ENCODE measurements at regions not wholly inside any gene's neighbourhood (a gene's known extent, or its start where the extent isn't known, plus 50 kb on each side); places are given as distances from the start of the nearest gene placed in this dataset.

DNA sequence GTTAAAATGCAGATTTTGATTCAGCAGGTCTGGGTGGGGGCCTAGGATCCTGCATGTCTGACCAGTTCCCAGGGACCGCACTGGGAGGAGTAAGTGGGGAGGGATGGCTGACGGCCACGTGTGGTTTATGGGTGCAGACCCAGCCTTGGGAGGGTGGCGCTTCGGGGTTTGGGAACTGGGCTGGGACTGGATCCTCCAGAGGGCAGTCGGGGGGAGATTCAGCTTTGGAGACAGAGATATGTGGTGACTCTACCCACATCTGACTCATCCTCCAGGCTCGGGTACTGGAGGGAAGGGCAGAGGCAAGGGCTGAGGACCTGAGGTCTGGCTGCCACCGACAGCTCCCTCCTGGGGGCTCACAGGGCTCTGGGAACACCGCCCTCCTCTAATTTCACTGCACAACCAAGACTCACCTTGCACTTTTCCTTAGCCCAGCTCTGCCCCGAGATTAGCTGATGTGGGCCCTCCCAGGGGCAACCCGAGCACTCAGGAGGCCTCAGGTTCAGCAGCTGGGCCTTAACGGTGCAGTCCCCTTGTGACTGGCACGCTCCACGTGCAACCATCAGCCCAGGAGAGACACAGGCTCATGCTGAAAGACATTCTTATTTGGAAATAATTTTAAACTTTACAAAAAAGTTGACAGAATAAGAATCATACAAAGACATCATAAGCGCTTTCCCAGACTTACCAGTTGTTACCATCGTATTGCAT is 172.8 kb upstream of the PMEPA1 start:
- in situ Hi-C loops (cut with MboI; ENCODE audit: low pct_unique_long_range_greater_than_20kb, low sequenced_read_pairs), result no loop called here
- no peak for DNase-seq

DNA sequence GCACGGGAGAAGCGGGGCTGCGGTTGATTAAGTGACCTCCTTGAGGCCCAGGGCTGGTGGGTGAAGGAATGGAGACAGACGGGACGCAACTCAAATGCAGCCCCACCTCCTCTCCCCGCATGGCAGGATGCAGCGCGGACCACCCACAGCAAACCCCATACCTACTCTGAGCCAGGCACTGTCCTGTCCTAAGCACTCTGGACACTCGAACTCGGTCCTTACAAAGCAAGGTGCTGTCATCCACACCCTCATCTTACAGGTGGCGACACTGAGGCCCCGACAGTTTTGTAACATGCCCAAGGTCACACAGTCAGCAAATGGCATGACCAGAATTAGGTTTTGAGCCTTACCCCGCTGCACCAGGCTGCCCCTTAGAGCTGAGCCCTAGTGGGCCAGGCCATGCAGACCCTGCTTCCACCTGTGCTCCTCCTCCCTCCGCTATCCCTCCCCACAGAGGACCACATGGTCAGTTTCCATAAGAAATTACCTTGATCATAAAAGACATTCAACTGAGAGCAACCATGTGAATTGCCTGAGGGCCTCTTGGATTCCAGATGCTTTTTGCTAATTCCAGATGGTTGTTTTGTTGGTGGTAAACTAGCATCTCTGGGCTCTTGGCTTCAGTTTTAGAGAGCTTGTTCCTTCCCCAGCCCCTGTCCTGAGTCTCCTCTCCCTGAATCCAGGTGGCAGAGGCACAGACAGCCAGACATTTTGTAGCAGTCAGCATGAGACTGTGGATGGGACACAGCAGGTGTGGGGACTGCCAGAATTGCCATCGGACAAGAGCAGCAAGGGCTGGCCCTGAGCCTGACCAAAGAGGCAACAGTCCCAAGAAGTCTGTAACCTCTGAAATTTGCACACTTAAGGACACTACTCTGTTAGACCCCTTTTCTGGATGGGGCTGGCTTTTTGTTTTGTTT is 171.9 kb upstream of the PMEPA1 start:
- in situ Hi-C loops (cut with MboI; ENCODE audit: low pct_unique_long_range_greater_than_20kb, low sequenced_read_pairs), result no loop called here
- no peak for DNase-seq

DNA sequence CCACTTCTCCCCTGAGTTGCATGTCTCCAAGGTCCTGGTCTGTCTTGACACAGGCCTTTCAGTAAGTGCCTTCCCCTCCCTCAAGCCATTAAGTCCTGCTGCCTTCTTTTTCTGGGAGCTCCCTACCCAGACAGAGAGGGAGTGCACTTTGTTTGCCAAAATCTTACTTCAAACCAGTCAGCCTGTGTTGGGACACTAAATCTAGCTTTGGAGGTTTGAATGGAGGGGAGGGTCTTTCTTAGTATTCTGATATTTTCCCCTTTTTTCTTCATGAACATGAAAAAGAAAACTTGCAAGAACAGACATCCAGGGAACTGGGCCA is 170.7 kb upstream of the PMEPA1 start:
- DNase-seq, result no peak
- in situ Hi-C loops (cut with MboI; ENCODE audit: low pct_unique_long_range_greater_than_20kb, low sequenced_read_pairs), result no loop called here

DNA sequence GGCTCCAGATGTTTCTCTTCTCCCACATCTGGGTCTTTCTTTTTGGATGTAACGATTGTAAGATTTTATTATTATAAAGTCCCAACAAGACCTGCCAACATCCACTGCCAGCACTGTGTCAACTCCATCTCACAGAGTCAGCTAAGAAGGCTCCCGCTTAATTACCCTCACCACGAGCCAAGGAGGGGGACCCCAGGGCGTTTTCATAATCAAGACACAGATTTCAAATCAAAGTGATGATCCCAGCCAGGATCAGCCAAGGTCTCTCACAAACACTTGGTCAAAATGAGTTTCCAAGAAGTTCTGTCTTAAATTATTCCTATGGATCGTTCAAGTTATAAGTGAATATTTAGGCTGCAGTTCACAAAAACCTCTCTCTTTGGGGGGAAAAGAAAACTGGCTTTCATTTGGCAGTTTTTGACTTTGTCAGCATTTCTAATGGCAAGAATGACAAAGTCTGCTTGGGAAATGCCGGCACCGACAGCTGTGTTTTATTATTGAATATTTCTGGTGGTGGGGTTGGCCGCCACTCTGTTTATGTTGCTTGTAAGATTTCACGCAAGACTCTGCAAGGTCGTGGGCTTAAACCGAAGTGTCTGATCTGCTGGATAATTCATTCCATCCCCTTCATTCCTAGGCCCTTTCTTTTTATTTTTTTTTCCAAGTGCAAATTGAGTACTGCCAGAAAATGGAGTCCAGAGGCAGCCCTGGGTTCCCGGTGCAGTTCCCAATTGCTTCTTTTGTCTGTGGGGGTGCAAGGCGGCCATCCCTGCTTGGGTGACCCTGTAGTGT is 170.2 kb upstream of the PMEPA1 start:
- DNase-seq, result no peak
- in situ Hi-C loops (cut with MboI; ENCODE audit: low pct_unique_long_range_greater_than_20kb, low sequenced_read_pairs), result no loop called here

DNA sequence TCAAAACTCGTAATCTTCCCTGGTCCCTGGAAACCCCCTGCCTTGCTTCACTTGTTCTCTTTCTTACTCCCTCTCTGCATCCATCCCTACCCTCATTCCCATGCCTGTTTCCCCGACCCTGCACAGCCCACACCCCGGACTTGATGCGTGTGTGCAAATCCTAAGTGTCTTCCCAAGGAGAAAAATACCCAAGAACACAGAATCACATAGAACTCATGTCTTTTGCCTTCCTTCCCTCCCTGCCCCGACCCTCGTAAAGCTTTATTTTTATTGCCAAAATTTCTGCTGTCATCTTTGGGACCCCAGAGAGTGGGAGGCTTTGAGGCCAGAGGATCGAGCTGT is 169.6 kb upstream of the PMEPA1 start:
- in situ Hi-C loops (cut with MboI; ENCODE audit: low pct_unique_long_range_greater_than_20kb, low sequenced_read_pairs), result no loop called here

DNA sequence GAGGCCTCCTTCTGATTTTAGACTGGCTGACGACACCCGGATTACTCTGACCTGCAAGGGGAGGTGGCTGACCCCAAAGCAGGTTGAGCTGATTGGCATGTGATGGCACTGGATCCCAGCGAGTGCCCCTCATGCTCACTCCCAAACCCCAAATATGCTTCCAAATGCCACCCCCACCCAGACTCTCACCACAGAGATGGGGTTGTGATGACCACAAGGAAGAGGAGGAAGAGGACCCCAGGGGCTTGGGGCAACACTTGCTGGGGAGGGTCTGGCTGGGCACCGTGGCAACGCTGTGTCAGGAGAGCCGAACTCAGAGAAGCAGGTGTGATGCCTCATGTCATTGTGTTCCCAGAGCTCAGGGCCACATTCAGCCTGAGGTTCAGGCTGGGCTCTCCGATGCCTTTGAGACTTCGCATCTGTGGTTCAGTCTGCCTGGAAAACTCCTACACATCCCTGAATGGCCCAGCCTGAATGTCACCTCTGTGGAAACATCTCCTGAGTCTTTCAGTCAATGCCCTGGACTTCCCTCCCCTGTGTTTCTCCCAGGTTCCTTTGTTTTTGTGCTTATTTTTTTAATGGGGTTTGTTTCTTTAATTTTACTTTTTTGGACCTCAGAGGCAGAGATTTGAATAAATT is 169.1 kb upstream of the PMEPA1 start:
- in situ Hi-C loops (cut with MboI; ENCODE audit: low pct_unique_long_range_greater_than_20kb, low sequenced_read_pairs), result no loop called here

More for the DNA sequence above, 169.6 kb upstream of the PMEPA1 start:
- no peak for DNase-seq

DNA sequence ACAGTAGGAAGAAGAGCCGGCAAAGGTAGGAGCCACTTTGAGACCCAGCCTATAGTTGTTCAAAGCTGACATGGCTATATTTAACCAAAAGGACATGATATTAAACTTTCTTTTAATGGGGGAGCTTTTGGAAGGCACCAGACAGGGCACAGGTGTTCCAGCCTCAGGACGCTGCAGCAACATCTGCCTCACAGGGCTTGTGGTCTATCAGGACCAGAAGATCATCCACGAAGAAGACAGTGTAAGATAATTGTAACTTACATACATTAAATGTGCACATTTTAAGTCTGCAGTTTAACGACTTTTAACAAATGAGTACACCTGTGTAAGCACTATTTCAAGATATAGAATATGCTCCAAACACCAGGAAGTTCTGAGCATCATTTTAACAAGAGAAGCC is 168.2 kb upstream of the PMEPA1 start:
- in situ Hi-C loops (cut with MboI; ENCODE audit: low pct_unique_long_range_greater_than_20kb, low sequenced_read_pairs), result no loop called here
- DNase-seq, result no peak

More for the DNA sequence above, 169.1 kb upstream of the PMEPA1 start:
- no peak for DNase-seq

DNA sequence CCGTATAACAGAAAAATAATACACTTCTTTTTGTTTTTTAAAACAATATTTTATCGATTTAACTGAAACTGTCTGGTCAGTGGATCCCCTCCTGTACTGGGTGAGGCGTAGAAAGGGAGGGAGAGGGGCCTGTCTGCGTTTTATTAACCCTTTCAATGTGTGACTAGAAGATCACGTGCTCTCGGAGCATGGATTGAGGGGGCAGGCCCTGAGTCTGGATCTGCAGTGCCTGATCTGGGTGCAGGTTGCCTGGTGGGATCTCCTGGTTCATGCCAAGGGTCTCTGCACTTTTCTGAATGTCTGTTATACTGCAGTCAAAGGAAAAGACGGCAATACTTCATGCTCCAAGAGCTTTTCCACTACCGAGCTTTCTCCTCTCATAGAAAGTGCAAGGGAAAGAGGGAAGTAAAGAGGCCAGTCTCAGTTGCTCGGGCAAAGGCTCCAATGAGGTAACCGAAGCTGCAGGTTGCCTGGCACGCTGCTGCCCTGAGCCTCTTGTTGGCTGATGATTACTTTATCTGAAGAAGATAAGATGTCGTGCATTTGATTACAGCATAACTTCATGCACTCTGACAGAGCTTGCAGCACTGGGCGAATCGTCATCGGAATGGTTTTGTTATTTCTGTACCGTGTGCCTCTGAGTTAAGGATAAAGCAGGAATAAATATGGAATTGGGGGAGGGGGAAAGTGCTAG is 167.5 kb upstream of the PMEPA1 start:
- in situ Hi-C loops (cut with MboI; ENCODE audit: low pct_unique_long_range_greater_than_20kb, low sequenced_read_pairs), result no loop called here
- DNase-seq, result no peak

DNA sequence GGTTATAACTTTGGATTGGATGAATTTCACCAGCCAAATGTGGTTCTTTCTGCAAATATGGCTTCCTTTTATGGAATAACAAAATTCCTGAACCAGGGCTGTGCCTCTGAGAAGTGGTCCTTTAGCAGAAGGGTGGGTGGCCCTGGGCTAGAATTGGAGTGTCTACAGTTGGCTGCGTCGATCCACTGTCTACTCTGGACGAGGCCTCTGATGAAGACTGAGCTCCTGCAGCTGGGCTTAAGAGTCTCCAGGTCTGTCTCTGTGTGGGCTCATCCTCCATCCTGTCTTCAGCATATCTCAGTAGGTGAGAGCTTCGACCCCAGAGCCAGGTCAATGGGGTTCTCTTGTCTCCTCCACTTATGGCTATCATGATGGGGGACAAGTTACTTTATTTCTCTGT is 166.3 kb upstream of the PMEPA1 start:
- DNase-seq, result no peak
- in situ Hi-C loops (cut with MboI; ENCODE audit: low pct_unique_long_range_greater_than_20kb, low sequenced_read_pairs), result no loop called here

DNA sequence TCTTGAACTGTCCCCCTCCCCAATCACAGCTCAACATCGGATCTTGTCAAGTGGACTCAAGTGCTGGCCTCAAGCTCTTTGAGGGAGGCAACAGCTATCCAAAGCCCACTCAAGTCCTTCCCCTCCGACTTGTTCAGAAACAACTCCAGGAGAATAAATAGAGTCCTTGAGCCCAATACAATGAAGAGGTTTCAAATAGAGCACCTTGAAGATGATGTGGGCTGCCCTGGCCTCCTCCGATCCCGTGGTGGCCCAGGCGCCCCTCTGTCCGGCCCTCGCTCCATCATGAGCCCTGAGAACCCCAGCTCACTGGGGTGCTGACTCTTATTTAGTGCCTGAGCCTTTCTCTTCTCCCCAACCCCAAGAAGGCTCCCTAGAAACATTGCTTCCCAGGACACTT is 164.3 kb upstream of the PMEPA1 start:
- DNase-seq, result no peak
- in situ Hi-C loops (cut with MboI; ENCODE audit: low pct_unique_long_range_greater_than_20kb, low sequenced_read_pairs), result no loop called here

DNA sequence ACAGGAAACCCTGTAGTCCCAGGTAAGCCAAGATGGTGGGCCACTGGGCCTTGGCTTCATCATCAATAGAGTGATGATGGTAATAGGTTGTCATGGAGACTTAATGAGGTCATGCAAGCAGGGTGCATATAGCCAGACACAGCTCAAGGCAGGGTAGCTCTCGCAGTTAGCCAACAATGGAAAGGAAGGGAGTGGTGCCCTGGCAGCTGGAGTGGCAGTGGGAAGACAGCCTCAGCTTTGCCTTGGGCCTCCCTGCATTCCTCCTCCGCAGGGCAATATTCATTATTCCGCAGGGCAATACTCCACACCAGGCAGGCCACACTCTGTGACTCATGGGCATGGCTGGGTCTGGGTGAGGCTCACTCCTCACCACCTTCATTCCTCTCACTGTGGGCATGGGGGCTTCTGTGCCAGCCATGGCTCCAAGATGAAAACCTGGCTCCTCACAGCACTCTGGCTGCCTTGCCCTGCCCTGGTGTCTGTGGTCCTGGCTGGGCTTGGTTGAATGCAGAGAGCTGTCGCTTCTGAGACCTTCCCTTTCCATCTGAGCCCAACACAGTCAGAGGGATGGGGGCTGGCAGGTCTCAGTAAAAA is 163.1 kb upstream of the PMEPA1 start:
- in situ Hi-C loops (cut with MboI; ENCODE audit: low pct_unique_long_range_greater_than_20kb, low sequenced_read_pairs), result no loop called here
- no peak for DNase-seq

DNA sequence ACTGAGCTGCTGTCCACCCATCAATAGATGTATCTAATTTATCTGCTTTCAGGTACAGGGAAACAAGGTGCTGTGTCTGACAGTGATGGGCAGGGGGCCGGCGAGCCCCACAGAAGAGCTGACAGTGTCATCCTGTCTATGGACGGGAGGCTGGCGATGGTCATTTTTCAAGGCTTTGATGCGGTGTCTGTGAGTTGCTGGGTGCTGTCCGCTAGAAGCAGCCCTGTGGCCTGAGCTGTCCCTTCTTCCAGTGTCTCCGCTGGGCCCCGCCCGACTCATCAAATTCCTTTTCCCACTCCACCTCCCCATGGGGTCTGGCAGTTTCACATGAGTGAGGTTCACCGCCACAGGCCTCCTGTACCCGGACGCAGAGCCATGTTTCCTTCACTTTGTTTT is 161.4 kb upstream of the PMEPA1 start:
- DNase-seq, result no peak
- in situ Hi-C loops (cut with MboI; ENCODE audit: low pct_unique_long_range_greater_than_20kb, low sequenced_read_pairs), result no loop called here

DNA sequence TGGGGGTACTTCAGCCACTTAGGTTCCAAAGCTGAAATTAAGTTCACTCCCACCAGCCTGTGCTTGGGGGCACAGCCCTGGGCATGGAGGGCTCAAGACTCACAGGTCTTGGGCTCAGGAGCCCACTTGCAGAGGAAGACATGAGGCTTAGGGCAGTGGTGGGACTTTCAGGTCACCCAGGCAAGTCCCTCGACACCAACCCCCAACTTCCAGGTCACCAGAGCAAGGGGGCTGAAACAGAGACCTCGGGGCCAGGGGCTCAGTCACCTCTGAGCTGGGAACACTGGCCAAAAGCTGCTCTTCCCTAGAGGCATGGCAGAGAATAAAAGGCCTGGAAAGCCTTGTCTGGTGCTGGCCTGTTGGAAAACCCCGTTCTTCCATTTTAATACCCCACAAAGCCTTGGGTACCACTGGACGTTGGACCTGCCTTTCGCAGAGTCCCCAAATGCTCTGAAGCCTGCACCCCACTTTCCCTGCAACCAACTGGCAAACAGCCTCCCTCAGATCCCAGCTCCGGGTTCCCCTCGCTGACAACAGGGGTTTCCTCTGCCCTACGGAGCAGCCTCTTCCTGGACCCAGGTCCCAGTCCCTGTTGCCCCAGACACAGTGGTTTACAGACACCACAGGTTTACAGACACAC is 160.9 kb upstream of the PMEPA1 start:
- in situ Hi-C loops (cut with MboI; ENCODE audit: low pct_unique_long_range_greater_than_20kb, low sequenced_read_pairs), result no loop called here
- no peak for DNase-seq

DNA sequence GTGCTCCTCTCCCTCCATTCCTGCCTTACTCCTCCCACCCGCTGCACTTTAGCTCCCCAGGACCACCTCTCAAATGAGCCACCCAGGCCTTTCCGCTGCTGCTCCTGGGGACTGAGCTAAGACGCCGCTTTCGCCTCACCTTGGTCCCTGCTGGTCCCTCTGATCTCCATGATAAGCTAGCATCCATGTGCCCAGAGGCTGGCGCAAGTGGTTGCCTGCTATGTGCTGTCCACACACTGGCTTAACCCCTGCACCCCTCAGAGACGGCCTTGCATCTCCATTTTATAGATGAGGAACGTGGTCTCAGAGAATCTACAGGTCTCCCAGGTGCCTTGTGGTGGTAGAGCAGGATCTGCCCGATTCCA is 160.1 kb upstream of the PMEPA1 start:
- no peak for DNase-seq
- in situ Hi-C loops (cut with MboI; ENCODE audit: low pct_unique_long_range_greater_than_20kb, low sequenced_read_pairs), result no loop called here

DNA sequence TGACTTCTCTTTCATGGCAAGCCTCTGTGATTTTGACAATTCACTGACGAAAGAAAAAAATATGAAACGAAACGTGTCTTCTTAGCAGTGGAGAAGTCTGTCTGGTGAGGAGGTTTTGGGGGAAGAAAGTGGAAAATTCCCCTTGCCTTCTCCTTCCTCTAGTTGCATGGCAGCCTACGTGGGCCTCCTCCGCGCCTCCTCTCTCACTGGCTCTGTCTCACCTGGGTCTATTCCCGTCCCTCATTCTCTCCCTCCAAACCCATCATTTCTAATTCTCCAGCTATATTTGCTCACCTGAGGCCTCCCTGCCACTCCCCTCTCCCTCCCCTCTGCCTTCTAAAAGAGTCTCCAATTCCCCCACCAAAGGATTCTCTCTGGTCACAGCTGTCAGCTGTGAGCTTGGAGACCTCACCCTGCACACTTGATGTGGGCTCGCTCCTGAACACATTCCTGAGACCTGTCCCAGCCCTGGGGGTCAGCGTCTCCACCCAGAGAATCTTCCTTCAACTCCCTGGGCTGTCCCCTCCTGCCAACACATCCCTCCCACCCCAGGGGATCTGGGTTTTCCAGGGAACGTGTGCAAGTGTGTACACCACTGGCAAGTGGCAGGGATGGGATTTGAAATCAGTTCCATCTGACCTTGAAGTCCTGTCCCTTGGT is 159.6 kb upstream of the PMEPA1 start:
- in situ Hi-C loops (cut with MboI; ENCODE audit: low pct_unique_long_range_greater_than_20kb, low sequenced_read_pairs), result no loop called here
- no peak for DNase-seq

DNA sequence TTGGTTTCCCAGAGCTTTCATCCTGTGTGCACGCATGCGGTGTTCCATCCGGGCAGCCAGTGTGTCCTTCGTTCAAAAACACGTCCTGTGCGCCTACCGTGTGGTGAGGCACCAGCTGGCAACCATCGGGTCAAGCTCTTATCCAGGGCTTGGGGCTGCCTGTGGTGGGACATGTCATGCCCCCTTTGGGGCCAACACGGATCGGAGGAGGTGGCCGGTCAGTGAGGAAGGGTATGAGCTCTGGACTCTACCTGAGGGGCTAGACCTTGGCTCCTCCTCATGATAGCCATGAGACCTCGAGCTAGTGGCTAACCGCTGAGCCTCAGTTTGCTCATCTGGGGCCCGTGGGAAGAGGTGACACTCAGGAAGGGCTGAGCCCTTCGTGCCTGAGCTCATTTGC is 158.5 kb upstream of the PMEPA1 start:
- in situ Hi-C loops (cut with MboI; ENCODE audit: low pct_unique_long_range_greater_than_20kb, low sequenced_read_pairs), result no loop called here
- DNase-seq, result no peak

DNA sequence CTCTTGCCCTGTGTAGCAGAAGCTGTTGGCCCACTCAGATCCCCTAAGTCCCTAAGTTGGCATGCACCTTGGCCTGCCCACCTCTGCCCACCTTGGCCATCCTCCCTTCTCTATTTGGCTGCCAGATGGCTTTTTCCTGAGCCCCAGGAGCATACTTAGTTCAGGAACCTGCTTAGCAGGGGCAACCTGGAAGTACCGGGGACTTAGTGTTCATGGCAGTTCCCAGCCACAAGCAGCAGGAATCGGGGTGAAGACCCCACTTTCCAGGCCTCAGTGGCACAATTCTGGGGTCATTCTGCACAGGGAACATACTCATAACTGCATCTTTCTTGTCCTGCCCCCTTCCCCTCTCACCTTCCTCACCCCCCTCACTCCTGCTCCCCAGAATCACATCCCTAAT is 158.0 kb upstream of the PMEPA1 start:
- in situ Hi-C loops (cut with MboI; ENCODE audit: low pct_unique_long_range_greater_than_20kb, low sequenced_read_pairs), result no loop called here
- DNase-seq, result no peak
